ENCODE measurements at regions not wholly inside any gene's neighbourhood (a gene's known extent, or its start where the extent isn't known, plus 50 kb on each side); places are given as distances from the start of the nearest gene placed in this dataset.

DNA sequence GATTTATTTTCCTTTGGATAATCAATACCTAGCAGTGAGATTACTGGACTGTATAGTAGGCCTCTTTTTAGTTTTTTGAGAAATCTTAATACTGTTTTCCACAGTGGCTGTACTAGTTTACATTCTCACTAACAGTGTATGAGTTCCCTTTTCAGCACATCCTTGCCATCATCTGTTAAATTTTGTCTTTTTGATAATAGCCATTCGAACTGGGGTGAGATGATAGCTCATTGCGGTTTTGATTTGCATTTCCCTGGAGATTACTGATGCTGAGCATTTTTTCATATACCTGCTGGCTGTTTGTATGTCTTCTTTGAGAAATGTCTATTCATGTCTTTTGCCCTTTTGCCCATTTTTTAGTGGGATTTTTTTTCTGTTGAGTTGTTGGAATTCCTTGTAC lies 210.8 kb downstream of the CGGBP1 start:
- no peak overlapping the region for H3K4me2 ChIP-seq (ENCODE audit: low read length)
- no peak overlapping the region for H3K9ac ChIP-seq (ENCODE audit: low read length)
- H3K79me2 ChIP-seq (ENCODE audit: low read length): no peaks in the 10 kb centered on the region
- H4K20me1 ChIP-seq (ENCODE audit: insufficient read depth, low read length): no peaks in the 10 kb centered on the region
- no peak overlapping the region for H3K27ac ChIP-seq (ENCODE audit: low read length)
- no peak overlapping the region for H3K4me3 ChIP-seq (ENCODE audit: low read length)
- no peaks in the 10 kb centered on the region; the same call in 1 of the 2 replicates for H3K9me3 ChIP-seq (ENCODE audit: insufficient read depth, low read length)
- no peaks in the 10 kb centered on the region for H3K27me3 ChIP-seq (ENCODE audit: low read depth, low read length)
- H2AFZ ChIP-seq (ENCODE audit: low read depth, low read length): no peak overlapping the region
- TF ChIP-seq, protein P1, sequence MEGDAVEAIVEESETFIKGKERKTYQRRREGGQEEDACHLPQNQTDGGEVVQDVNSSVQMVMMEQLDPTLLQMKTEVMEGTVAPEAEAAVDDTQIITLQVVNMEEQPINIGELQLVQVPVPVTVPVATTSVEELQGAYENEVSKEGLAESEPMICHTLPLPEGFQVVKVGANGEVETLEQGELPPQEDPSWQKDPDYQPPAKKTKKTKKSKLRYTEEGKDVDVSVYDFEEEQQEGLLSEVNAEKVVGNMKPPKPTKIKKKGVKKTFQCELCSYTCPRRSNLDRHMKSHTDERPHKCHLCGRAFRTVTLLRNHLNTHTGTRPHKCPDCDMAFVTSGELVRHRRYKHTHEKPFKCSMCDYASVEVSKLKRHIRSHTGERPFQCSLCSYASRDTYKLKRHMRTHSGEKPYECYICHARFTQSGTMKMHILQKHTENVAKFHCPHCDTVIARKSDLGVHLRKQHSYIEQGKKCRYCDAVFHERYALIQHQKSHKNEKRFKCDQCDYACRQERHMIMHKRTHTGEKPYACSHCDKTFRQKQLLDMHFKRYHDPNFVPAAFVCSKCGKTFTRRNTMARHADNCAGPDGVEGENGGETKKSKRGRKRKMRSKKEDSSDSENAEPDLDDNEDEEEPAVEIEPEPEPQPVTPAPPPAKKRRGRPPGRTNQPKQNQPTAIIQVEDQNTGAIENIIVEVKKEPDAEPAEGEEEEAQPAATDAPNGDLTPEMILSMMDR (IDR thresholded peaks at IDR 0.05; ENCODE audit: low read depth, low read length): no peak
- no peak for TF ChIP-seq EZH2phosphoT487 (IDR thresholded peaks at IDR 0.05; ENCODE audit: low read depth)
- H3K36me3 ChIP-seq (replicated peaks; ENCODE audit: low read depth, low read length): no peaks in the 10 kb centered on the region
- H3K4me1 ChIP-seq (ENCODE audit: low read length): no peaks in the 10 kb centered on the region

- no peak overlapping the region for H3K9ac ChIP-seq (ENCODE audit: low read length)
- H3K27ac ChIP-seq (ENCODE audit: low read length): no peak overlapping the region
- no peak overlapping the region for H2AFZ ChIP-seq (ENCODE audit: low read depth, low read length)
- H4K20me1 ChIP-seq (ENCODE audit: insufficient read depth, low read length): no peaks in the 10 kb centered on the region
- TF ChIP-seq, protein P1 (IDR thresholded peaks at IDR 0.05; ENCODE audit: low read depth, low read length): no peak
- TF ChIP-seq EZH2phosphoT487 (IDR thresholded peaks at IDR 0.05; ENCODE audit: low read depth): no peak
- H3K4me3 ChIP-seq (ENCODE audit: low read length): no peak overlapping the region
- H3K79me2 ChIP-seq (ENCODE audit: low read length): no peaks in the 10 kb centered on the region
- no peaks in the 10 kb centered on the region for H3K27me3 ChIP-seq (ENCODE audit: low read depth, low read length)
- H3K4me2 ChIP-seq (ENCODE audit: low read length): no peak overlapping the region
- no peaks in the 10 kb centered on the region for H3K9me3 ChIP-seq (ENCODE audit: insufficient read depth, low read length)
- no peaks in the 10 kb centered on the region for H3K4me1 ChIP-seq (ENCODE audit: low read length)
- no peaks in the 10 kb centered on the region for H3K36me3 ChIP-seq (replicated peaks; ENCODE audit: low read depth, low read length)
Observed at GRCh38 chr3:87837076-87837475, 221.7 kb downstream of the CGGBP1 start.

- Histone ChIP-seq H4K20me1 (ENCODE audit: insufficient read depth, low read length) (no peaks in the 10 kb centered on the region), H3K79me2 (ENCODE audit: low read length) (no peaks in the 10 kb centered on the region), H3K9ac (ENCODE audit: low read length) (no peak overlapping the region), H3K27ac (ENCODE audit: low read length) (no peak overlapping the region), H3K27me3 (ENCODE audit: low read depth, low read length) (no peaks in the 10 kb centered on the region), H2AFZ (ENCODE audit: low read depth, low read length) (no peak overlapping the region), H3K9me3 (ENCODE audit: insufficient read depth, low read length) (no peaks in the 10 kb centered on the region), H3K36me3 (replicated peaks; ENCODE audit: low read depth, low read length) (no peaks in the 10 kb centered on the region), H3K4me2 (ENCODE audit: low read length) (no peak overlapping the region), H3K4me3 (ENCODE audit: low read length) (no peak overlapping the region), H3K4me1 (ENCODE audit: low read length) (no peaks in the 10 kb centered on the region)
- TF ChIP-seq, protein P1 (IDR thresholded peaks at IDR 0.05; ENCODE audit: low read depth, low read length): no peak
- TF ChIP-seq EZH2phosphoT487 (IDR thresholded peaks at IDR 0.05; ENCODE audit: low read depth): no peak
Observed at GRCh38 chr3:87836026-87836425, 222.8 kb downstream of the CGGBP1 start.

GRCh38 chr3:87835236-87835635 lies 223.6 kb downstream of the CGGBP1 start:
- H4K20me1 ChIP-seq (ENCODE audit: insufficient read depth, low read length): no peaks in the 10 kb centered on the region
- TF ChIP-seq EZH2phosphoT487 (IDR thresholded peaks at IDR 0.05; ENCODE audit: low read depth): no peak
- TF ChIP-seq, protein P1 (IDR thresholded peaks at IDR 0.05; ENCODE audit: low read depth, low read length): no peak
- H3K27ac ChIP-seq (ENCODE audit: low read length): no peak overlapping the region
- H3K9me3 ChIP-seq (ENCODE audit: insufficient read depth, low read length): no peaks in the 10 kb centered on the region
- H3K9ac ChIP-seq (ENCODE audit: low read length): no peak overlapping the region
- H3K36me3 ChIP-seq (replicated peaks; ENCODE audit: low read depth, low read length): no peaks in the 10 kb centered on the region
- H3K27me3 ChIP-seq (ENCODE audit: low read depth, low read length): no peaks in the 10 kb centered on the region
- no peak overlapping the region for H2AFZ ChIP-seq (ENCODE audit: low read depth, low read length)
- H3K4me2 ChIP-seq (ENCODE audit: low read length): no peak overlapping the region
- H3K4me1 ChIP-seq (ENCODE audit: low read length): no peaks in the 10 kb centered on the region
- H3K79me2 ChIP-seq (ENCODE audit: low read length): no peaks in the 10 kb centered on the region
- no peak overlapping the region for H3K4me3 ChIP-seq (ENCODE audit: low read length)

Measured in OCI-LY3 (cell line).